K562 (cell line): ENCODE measurements at regions not wholly inside any gene's neighbourhood (a gene's known extent, or its start where the extent isn't known, plus 50 kb on each side); places are given as distances from the start of the nearest gene placed in this dataset.

Experiments
- BRD9 ChIP-seq: fragments of 450-650 bp; IDR thresholded peaks from 2 replicates; pipeline ENCODE4 v1.6.1; 2018; ENCODE audit warnings: low read depth; ENCODE audit not compliant: partially characterized antibody
- DLX4 ChIP-seq: fragments of 250-450 bp; sonication (Bioruptor Pico); IDR thresholded peaks from 2 replicates; pipeline ENCODE4 v1.6.1; 2021; ENCODE audit warnings: mild to moderate bottlenecking
- FOS ChIP-seq: IDR thresholded peaks from 3 replicates; pipeline ENCODE4 v1.6.1; 2011; ENCODE audit not compliant: insufficient read length; ENCODE audit errors: extremely low read depth
- KAT7 ChIP-seq: sonication (generic); formaldehyde crosslinking; IDR thresholded peaks from 2 replicates; pipeline ENCODE4 v1.8.0; 2022; ENCODE audit warnings: missing genetic modification reagents, mild to moderate bottlenecking, borderline replicate concordance
- MXI1 ChIP-seq: IDR thresholded peaks from 2 replicates; pipeline ENCODE4 v1.6.1; 2011; ENCODE audit warnings: low read depth, mild to moderate bottlenecking, improper control_type of control experiment, low read length
- TRIM25 ChIP-seq: fragments of 450-650 bp; IDR thresholded peaks from 2 replicates; pipeline ENCODE4 v1.7.0; 2016; ENCODE audit warnings: borderline replicate concordance
- USF1 ChIP-seq: sonication (generic); formaldehyde crosslinking; IDR thresholded peaks from 2 replicates; pipeline ENCODE4 v1.9.0; 2022; ENCODE audit warnings: mild to moderate bottlenecking, missing genetic modification reagents
- XRCC5 ChIP-seq: fragments of 200-400 bp; formaldehyde crosslinking; IDR thresholded peaks from 2 replicates; pipeline ENCODE4 v1.6.1; 2017; ENCODE audit warnings: low read depth, mild to moderate bottlenecking, low read length
- ZNF3 ChIP-seq: fragments of 250-450 bp; sonication (Bioruptor Pico); IDR thresholded peaks from 2 replicates; pipeline ENCODE4 v1.5.0; 2021; ENCODE audit warnings: mild to moderate bottlenecking, moderate library complexity
- ZNF561 ChIP-seq: fragments of 450-650 bp; formaldehyde crosslinking; conservative IDR thresholded peaks from 2 replicates; pipeline ENCODE4 v1.4.0; 2020; ENCODE audit warnings: mild to moderate bottlenecking, moderate library complexity
- ZNF584 ChIP-seq: fragments of 200-800 bp; sonication (Bioruptor generic); IDR thresholded peaks from 2 replicates; pipeline ENCODE4 v1.6.1; 2016; ENCODE audit warnings: low read depth, mild to moderate bottlenecking, missing genetic modification characterization, missing compliant biosample characterization
- TF ChIP-seq, protein P1 (sequence below), 2 experiments: fragments of 450-650 bp in 1 of 2; sonication (generic) in 1 of 2; formaldehyde crosslinking in 1 of 2; IDR thresholded peaks in 1 of 2; conservative IDR thresholded peaks in 1 of 2; 2 replicates each; pipeline versions ENCODE4 v1.6.1 to v1.8.1; 2016 to 2023; ENCODE audit warnings: mild to moderate bottlenecking in 2 of 2, moderate library complexity in 2 of 2, inconsistent platforms in 1 of 2, missing genetic modification reagents in 1 of 2
- TF ChIP-seq, protein P2 (sequence below), 2 experiments: fragments of 450-650 bp; formaldehyde crosslinking in 1 of 2; IDR thresholded peaks; 2 replicates each; pipeline versions ENCODE4 v1.4.0 to v1.6.1; 2014 to 2020; ENCODE audit warnings: mild to moderate bottlenecking in 2 of 2, borderline replicate concordance in 1 of 2, low read depth in 1 of 2

DNA sequence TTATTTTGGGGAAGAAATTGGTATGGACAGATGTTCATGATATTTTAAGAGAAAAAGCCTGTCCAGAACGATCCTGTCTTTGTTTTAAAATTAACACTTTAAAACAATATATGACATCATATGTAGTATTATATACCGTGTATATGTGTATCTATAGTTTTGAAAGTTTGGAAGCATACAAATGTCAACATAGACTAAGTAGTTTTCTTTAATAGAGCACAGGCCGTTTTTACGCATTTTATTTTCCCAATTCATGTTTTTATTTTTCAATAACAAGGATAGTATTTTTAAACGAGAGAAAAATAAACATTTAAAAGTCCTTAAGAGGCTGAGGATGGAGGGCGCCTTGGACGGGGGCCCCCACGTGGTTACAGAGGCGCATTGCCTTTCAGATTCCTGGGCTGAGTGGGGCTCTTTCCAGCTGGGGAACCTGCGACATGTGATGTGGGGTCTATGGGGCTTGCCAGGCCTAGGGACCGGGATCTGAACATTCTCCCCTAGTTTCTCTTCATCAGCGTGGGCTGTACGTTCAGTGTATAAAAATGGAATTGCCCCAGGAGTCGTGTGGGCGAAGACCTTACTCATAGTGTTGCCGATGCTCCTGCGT lies 127.8 kb upstream of the ZNF746 start (continued):
- TF ChIP-seq MXI1 (0 out of 2 replicates have a peak, but pooled peaks have one; percentile 41), ZNF561 (CRISPR knock-in tag) (no peak), BRD9 (peak; percentile 47), XRCC5 (peak; percentile 89; the same call in 1 of the 2 replicates), ZNF3 (CRISPR knock-in tag) (0 out of 2 replicates have a peak, but pooled peaks have one; percentile 2), USF1 (CRISPR knock-in tag) (peak; percentile 85), ZNF584 (peak; percentile 70; the same call in 1 of the 2 replicates), FOS (no peak), KAT7 (CRISPR knock-in tag) (peak; percentile 7; the same call in 1 of the 2 replicates), DLX4 (CRISPR knock-in tag) (no peak), TRIM25 (0 out of 2 replicates have a peak, but pooled peaks have one; percentile 29)
- TF ChIP-seq, protein P1, sequence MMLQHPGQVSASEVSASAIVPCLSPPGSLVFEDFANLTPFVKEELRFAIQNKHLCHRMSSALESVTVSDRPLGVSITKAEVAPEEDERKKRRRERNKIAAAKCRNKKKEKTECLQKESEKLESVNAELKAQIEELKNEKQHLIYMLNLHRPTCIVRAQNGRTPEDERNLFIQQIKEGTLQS (IDR thresholded peaks at IDR 0.05): peak; percentile 82
- TF ChIP-seq, protein P1 (CRISPR knock-in tag; conservative IDR thresholded peaks at IDR 0.05): no peak
- TF ChIP-seq, protein P2, sequence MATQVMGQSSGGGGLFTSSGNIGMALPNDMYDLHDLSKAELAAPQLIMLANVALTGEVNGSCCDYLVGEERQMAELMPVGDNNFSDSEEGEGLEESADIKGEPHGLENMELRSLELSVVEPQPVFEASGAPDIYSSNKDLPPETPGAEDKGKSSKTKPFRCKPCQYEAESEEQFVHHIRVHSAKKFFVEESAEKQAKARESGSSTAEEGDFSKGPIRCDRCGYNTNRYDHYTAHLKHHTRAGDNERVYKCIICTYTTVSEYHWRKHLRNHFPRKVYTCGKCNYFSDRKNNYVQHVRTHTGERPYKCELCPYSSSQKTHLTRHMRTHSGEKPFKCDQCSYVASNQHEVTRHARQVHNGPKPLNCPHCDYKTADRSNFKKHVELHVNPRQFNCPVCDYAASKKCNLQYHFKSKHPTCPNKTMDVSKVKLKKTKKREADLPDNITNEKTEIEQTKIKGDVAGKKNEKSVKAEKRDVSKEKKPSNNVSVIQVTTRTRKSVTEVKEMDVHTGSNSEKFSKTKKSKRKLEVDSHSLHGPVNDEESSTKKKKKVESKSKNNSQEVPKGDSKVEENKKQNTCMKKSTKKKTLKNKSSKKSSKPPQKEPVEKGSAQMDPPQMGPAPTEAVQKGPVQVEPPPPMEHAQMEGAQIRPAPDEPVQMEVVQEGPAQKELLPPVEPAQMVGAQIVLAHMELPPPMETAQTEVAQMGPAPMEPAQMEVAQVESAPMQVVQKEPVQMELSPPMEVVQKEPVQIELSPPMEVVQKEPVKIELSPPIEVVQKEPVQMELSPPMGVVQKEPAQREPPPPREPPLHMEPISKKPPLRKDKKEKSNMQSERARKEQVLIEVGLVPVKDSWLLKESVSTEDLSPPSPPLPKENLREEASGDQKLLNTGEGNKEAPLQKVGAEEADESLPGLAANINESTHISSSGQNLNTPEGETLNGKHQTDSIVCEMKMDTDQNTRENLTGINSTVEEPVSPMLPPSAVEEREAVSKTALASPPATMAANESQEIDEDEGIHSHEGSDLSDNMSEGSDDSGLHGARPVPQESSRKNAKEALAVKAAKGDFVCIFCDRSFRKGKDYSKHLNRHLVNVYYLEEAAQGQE (IDR thresholded peaks at IDR 0.05; ENCODE audit: borderline replicate concordance): peak; percentile 46; the same call in 1 of the 2 replicates
- TF ChIP-seq, protein P2 (CRISPR knock-in tag; IDR thresholded peaks at IDR 0.05; ENCODE audit: low read depth): no peak
